ENCODE measurements at regions not wholly inside any gene's neighbourhood (a gene's known extent, or its start where the extent isn't known, plus 50 kb on each side); places are given as distances from the start of the nearest gene placed in this dataset.

GRCh38 chr5:29054694-29055093, 2016.3 kb upstream of the CDH9 start:
- BruUV-seq (replicated peaks): no TSS peak
- CTCF ChIA-PET (ENCODE audit: unreplicated experiment): no interaction called here

GRCh38 chr5:29054282-29054681, 2015.9 kb upstream of the CDH9 start:
- Histone ChIP-seq H3K79me2 (ENCODE audit: insufficient read depth, low read depth, low read length) (no peaks in the 10 kb centered on the region), H3K4me2 (ENCODE audit: low read length) (no peak overlapping the region), H3K4me3 (ENCODE audit: low read depth, low read length, poor library complexity, severe bottlenecking) (no peak overlapping the region), H3K27ac (ENCODE audit: low read depth, low read length, poor library complexity, severe bottlenecking) (no peak overlapping the region), H3K36me3 (ENCODE audit: insufficient read depth, low read length) (no peaks in the 10 kb centered on the region), H4K20me1 (ENCODE audit: insufficient read depth, low read length) (no peaks in the 10 kb centered on the region), H3K4me1 (ENCODE audit: insufficient read depth, low read length, poor library complexity, severe bottlenecking) (no peaks in the 10 kb centered on the region), H3K9me3 (ENCODE audit: low read length) (no peaks in the 10 kb centered on the region), H3K9me2 (ENCODE audit: insufficient read depth, low read length) (no peaks in the 10 kb centered on the region), H2AFZ (ENCODE audit: low read length) (no peak overlapping the region)
- BruUV-seq (replicated peaks): no TSS peak
- TF ChIP-seq EZH2phosphoT487 (IDR thresholded peaks at IDR 0.05; ENCODE audit: borderline replicate concordance, low read depth, low read length) (no peak), CTCF (conservative IDR thresholded peaks at IDR 0.05; ENCODE audit: low read length) (no peak)
- DNase-seq (ENCODE audit: low spot score): no peak
- POLR2A ChIA-PET: no interaction called here
- intact Hi-C loops (cut with micrococcal nuclease; ENCODE audit: unreplicated experiment): no loop called here
- CTCF ChIA-PET (ENCODE audit: unreplicated experiment): no interaction called here

More at GRCh38 chr5:29054694-29055093, 2016.3 kb upstream of the CDH9 start:
- Histone ChIP-seq H4K20me1 (ENCODE audit: insufficient read depth, low read length) (no peaks in the 10 kb centered on the region), H3K4me3 (ENCODE audit: low read depth, low read length, poor library complexity, severe bottlenecking) (no peak overlapping the region), H3K9me2 (ENCODE audit: insufficient read depth, low read length) (no peaks in the 10 kb centered on the region), H3K9me3 (ENCODE audit: low read length) (no peaks in the 10 kb centered on the region), H3K4me1 (ENCODE audit: insufficient read depth, low read length, poor library complexity, severe bottlenecking) (no peaks in the 10 kb centered on the region), H2AFZ (ENCODE audit: low read length) (no peak overlapping the region), H3K79me2 (ENCODE audit: insufficient read depth, low read depth, low read length) (no peaks in the 10 kb centered on the region), H3K4me2 (ENCODE audit: low read length) (no peak overlapping the region), H3K36me3 (ENCODE audit: insufficient read depth, low read length) (no peaks in the 10 kb centered on the region), H3K27ac (ENCODE audit: low read depth, low read length, poor library complexity, severe bottlenecking) (no peak overlapping the region)
- TF ChIP-seq EZH2phosphoT487 (IDR thresholded peaks at IDR 0.05; ENCODE audit: borderline replicate concordance, low read depth, low read length) (no peak), CTCF (conservative IDR thresholded peaks at IDR 0.05; ENCODE audit: low read length) (no peak)
- no peak for DNase-seq (ENCODE audit: low spot score)
- POLR2A ChIA-PET: interaction anchor here (0.6 kb wide), 1 partner anchor 796 kb away, joined by 3 read pairs; no protein-coding TSS in a partner anchor
- intact Hi-C loops (cut with micrococcal nuclease; ENCODE audit: unreplicated experiment): no loop called here

GRCh38 chr5:29051509-29051908, 2013.1 kb upstream of the CDH9 start:
- BruUV-seq (replicated peaks): no TSS peak
- ChIA-PET CTCF (ENCODE audit: unreplicated experiment) (no interaction called here), POLR2A (no interaction called here)

More at GRCh38 chr5:29051509-29051908, 2013.1 kb upstream of the CDH9 start:
- H2AFZ ChIP-seq (ENCODE audit: low read length): no peak overlapping the region
- no peaks in the 10 kb centered on the region for H3K9me3 ChIP-seq (ENCODE audit: low read length)
- TF ChIP-seq CTCF (conservative IDR thresholded peaks at IDR 0.05; ENCODE audit: low read length) (no peak), EZH2phosphoT487 (IDR thresholded peaks at IDR 0.05; ENCODE audit: borderline replicate concordance, low read depth, low read length) (no peak)
- H3K79me2 ChIP-seq (ENCODE audit: insufficient read depth, low read depth, low read length): no peaks in the 10 kb centered on the region
- no peak overlapping the region for H3K27ac ChIP-seq (ENCODE audit: low read depth, low read length, poor library complexity, severe bottlenecking)
- no peaks in the 10 kb centered on the region for H3K36me3 ChIP-seq (ENCODE audit: insufficient read depth, low read length)
- no peaks in the 10 kb centered on the region for H3K4me1 ChIP-seq (ENCODE audit: insufficient read depth, low read length, poor library complexity, severe bottlenecking)
- H3K4me2 ChIP-seq (ENCODE audit: low read length): no peak overlapping the region
- no peaks in the 10 kb centered on the region for H3K9me2 ChIP-seq (ENCODE audit: insufficient read depth, low read length)
- H3K4me3 ChIP-seq (ENCODE audit: low read depth, low read length, poor library complexity, severe bottlenecking): no peak overlapping the region
- no peak for DNase-seq (ENCODE audit: low spot score)
- intact Hi-C loops (cut with micrococcal nuclease; ENCODE audit: unreplicated experiment): no loop called here
- no peaks in the 10 kb centered on the region for H4K20me1 ChIP-seq (ENCODE audit: insufficient read depth, low read length)

All from OCI-LY7 (cell line).